GM13976 (cell line): ENCODE measurements at regions not wholly inside any gene's neighbourhood (a gene's known extent, or its start where the extent isn't known, plus 50 kb on each side); places are given as distances from the start of the nearest gene placed in this dataset.

Experiments
- DNase-seq: peaks from one replicate; pipeline ENCODE4 v3.0.0; 2012; ENCODE audit warnings: low spot score
- CTCF ChIP-seq: IDR thresholded peaks from 2 replicates; pipeline ENCODE4 v1.5.1; 2012; ENCODE audit warnings: borderline replicate concordance, mild to moderate bottlenecking; ENCODE audit not compliant: insufficient read depth; ENCODE audit errors: extremely low read depth, missing control alignments, control extremely low read depth
- in situ Hi-C: fragments of 300-500 bp; cut with MboI; formaldehyde crosslinking; loops from one replicate; pipeline ENCODE4 v1.12.0; 2022; ENCODE audit warnings: low sequenced_read_pairs, mixed read lengths, inconsistent platforms; ENCODE audit not compliant: unreplicated experiment

GRCh38 chr5:124461157-124461556, 285.3 kb downstream of the ZNF608 start:
- no peak for DNase-seq
- in situ Hi-C loops: no loop called here
- TF ChIP-seq CTCF: no peak

- no peak for DNase-seq
- TF ChIP-seq CTCF: no peak
- in situ Hi-C loops: no loop called here
Observed at GRCh38 chr5:124460642-124461041, 285.8 kb downstream of the ZNF608 start.

GRCh38 chr5:124459984-124460383, 286.5 kb downstream of the ZNF608 start:
- DNase-seq: no peak
- no peak for TF ChIP-seq CTCF
- in situ Hi-C loops: no loop called here

- TF ChIP-seq CTCF: no peak
- in situ Hi-C loops: no loop called here
- no peak for DNase-seq
Observed at GRCh38 chr5:124457901-124458300, 288.5 kb downstream of the ZNF608 start.

GRCh38 chr5:124457101-124457500, 289.3 kb downstream of the ZNF608 start:
- TF ChIP-seq CTCF: no peak
- in situ Hi-C loops: no loop called here
- DNase-seq: no peak

GRCh38 chr5:124456249-124456648, 290.2 kb downstream of the ZNF608 start:
- TF ChIP-seq CTCF: no peak
- in situ Hi-C loops: no loop called here
- DNase-seq: no peak

- no peak for DNase-seq
- no peak for TF ChIP-seq CTCF
- in situ Hi-C loops: no loop called here
Observed at GRCh38 chr5:124454081-124454480, 292.4 kb downstream of the ZNF608 start.
